ENCODE measurements at regions not wholly inside any gene's neighbourhood (a gene's known extent, or its start where the extent isn't known, plus 50 kb on each side); places are given as distances from the start of the nearest gene placed in this dataset.
"Not testable (repeated sequence)": the region's sequence is repeated elsewhere in the genome, so short reads cannot be mapped to it uniquely, and the experiment has no call there.

DNA sequence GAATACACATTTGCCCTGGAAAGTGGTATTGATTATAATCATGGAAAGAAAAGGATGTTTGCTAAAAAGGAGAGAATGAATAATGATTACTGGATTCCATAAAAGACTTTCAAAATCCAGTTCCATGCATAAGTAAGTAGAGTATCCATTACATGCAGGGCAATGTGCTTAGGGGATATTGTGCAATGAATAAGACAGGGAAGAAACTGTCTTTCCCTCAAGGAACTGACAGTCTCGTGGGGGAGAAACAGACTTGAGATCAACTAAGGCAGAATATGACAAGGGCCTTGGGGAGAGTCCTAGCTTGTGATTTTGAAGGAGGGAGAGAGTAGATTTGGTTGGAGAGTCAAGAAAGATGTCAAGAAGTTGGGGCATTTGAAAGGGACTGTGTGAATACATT lies 130.6 kb downstream of the SPP2 start:
- no peak for DNase-seq

DNA sequence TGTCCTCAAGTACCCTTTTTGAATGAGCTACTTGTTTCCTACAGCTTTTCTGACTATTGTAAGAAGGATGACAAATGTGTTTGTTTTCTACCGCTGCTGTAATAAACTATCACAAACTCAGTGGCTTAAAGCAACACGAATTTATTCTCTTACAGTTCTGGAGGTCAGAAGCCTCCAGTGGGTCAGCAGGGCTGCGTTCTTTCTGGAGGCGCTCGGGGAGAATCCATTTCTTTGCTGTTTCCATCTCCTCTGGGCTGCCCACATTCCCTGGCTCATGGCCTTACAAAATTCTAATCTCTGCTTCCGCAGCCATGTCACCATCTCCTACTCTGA lies 128.5 kb downstream of the SPP2 start:
- DNase-seq = no peak

DNA sequence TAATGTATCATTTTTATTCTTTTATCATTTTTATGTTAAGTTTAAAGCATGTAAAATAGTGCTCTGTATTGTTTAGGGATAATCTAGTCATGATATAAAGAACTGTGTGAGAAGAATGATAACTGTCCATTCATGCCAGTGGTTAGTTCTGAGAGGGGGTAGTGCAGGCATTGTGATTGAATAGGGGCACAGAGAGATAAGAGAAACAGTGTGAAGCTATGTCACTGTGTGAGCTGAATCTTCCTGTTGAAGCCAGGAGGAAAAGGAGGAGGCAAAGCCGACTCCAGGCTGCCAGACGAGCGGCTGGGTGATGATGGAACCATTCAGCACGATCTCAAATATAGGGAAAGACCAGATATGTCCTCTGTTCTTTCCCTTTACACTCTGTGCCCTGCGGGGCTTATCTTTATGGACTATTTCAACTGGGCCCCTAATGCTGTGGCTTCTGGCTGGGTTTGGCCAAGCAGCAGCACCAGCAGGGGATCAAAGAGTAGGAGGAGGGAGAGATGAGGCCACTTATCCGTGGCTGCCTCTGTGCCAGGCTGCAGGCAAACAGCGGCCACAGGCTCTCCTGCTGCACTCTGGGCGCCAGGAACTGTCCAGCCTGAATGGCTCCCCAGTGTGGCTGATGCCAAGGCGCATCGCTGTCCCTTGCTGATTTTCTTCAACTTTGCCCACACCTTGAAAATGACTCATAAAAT lies 128.0 kb downstream of the SPP2 start:
- DNase-seq = no peak

DNA sequence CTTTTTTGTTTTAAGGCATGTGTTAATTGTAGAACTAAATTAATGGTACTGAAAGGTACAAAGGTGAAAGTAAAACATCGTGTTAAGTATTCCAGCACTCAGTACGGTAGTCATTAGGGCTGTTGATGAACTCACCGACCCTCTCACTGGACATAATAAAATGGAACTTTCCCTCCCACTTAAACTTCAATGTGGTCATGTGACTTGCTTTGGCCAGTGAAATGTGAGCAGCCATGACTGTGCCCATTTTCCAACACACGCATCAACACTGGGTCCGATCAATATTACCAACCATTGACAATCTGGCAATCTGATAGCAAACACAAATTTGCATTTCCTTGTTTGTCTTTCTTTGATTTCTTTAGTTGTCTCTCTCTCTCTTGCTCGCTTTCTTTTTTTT lies 125.1 kb downstream of the SPP2 start:
- no peak for DNase-seq

DNA sequence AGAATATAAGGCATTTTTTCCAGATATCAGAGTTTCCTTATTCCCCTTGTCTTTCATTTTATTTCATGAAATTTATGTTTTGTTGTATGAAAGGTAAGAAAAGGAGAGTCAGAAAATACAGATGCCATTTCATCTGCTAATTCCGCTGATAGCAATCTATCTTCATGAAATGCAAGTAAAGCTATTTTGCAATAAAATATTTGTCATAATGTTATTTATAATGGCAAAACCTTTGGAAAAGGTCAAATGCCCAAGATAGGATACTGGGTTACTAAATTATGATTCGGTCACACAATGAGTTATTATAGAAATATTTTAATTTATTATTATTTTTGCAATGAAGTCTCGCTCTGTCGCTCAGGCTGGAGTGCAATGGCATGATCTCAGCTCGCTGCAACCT lies 124.2 kb downstream of the SPP2 start:
- DNase-seq = no peak

DNA sequence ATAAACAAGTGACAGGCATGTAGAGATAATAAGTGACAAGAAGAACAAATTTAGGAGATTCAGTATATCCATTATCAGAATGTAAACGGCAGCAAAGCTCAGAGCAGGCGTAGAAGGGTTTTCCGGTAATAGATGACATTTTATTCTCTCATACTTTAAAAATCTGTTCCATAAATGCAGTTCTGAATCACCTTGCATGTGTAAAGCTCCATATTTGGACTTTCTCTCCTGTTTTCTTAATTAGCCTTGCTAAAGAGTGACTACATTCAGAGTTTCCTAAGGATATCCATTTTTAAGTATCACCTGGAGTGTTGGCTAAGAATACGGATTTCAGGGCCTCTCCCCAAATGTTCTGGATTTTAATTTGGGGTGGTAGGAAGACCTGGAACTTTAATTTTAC lies 122.0 kb downstream of the SPP2 start:
- no peak for DNase-seq

DNA sequence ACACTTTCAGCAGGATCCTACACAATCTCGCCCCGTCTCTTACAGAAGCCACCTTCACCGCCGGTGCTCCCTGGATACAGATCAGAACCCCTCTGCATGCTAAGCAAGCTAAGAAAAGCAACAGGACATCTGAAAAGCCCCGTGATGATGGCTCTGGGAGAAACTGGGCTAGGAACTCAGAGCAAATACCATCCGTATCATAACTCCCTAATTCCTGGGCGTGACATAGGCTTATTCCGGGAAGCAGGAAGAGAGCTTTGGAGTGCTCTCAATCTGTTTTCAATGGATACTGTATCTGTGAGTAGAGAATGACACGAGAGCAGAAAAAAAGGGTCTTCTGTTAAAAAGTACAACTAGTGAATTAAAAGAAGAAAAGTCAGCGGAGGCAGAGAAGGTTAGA lies 121.6 kb downstream of the SPP2 start:
- no peak for DNase-seq

DNA sequence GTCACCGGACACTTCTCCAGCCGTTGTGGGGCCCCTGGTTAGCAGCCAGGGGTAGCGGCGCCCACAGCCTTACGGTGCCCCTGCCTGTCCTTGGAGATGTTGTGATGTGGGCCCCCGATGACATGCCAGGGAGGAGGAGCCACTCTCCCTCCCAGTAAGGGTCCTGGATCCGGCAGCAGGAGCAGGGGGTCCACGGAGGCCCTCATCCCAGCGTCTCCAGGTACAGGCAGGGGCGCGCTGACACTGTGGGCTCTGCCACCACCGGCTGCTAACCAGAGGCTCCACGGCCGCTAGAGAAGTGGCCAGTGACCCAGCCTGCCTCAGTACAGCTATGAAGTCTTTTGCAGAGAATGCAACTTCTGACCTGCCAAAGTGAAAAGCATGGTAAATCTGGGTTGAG lies 121.2 kb downstream of the SPP2 start:
- DNase-seq = no peak

DNA sequence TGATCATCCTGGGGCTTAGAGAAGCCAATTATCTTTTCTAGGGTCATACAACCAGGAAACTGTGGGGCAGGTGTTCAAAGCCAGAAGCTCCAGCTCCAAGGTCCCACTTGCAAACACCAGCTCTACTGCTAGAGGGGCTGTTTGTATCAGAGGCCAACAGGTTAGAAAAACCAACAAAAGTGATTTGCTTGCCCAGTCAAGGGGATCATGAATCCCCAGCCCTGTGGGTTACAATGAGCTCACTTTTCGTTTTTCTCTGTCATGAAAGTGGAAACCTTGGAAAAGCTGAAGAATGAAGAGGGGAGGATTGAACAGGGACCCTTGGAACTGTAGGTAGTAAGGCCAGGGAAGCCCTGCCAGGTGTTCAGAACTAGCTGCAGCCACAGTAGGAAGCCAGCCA lies 119.2 kb downstream of the SPP2 start:
- no peak for DNase-seq

DNA sequence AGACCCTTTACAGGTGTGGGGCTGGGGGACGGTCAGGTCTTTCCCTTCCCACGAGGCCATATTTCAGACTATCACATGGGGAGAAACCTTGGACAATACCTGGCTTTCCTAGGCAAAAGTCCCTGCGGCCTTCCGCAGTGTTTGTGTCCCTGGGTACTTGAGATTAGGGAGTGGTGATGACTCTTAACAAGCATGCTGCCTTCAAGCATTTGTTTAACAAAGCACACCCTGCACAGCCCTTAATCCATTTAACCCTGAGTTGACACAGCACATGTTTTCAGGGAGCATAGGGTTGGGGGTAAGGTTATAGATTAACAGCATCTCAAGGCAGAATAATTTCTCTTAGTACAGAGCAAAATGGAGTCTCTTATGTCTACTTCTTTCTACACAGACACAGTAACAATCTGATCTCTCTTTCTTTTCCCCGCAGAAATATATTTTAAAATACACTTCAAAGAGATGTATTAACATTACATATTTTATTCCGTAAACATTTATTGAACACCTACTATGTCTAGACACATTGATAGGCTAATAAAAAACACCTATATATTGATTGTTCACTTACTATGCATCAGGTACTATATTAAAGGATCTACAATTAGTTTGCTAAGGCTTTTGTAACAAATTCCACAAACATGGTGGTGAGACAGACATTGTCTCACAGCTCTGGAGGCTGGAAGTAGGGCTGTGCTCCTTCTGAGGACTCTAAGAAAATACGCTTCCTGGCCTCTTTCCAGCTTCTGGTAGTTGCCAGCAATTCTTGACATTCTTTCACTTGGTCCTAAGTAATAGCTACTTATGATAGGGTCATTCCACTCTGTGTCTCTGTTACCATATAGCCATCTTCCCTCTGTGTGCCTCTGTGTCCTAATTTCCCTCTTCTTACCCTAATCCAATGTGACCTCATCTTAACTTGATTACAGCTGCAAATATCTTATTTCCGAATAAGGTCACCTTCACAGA lies 118.4 kb downstream of the SPP2 start:
- DNase-seq = not testable (repeated sequence)

DNA sequence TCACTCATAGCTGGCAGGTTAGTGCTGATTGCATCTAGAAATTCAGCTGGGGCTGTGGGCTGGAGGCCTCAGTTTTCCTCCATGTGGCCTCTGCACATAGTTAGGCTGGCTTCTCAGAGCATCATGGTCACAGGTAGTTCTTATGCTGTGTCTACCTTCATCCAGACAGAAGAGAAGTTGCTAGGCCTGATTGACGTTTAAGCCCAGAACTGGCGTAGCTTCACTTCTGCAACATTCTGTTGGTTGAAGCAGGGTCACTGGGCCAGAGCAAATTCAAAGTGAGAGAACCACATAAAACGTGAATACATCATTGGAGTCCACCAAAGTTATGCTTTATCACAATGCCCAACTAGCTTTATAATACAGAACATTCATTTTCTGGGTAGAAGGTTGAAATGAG lies 116.0 kb downstream of the SPP2 start:
- DNase-seq = no peak

DNA sequence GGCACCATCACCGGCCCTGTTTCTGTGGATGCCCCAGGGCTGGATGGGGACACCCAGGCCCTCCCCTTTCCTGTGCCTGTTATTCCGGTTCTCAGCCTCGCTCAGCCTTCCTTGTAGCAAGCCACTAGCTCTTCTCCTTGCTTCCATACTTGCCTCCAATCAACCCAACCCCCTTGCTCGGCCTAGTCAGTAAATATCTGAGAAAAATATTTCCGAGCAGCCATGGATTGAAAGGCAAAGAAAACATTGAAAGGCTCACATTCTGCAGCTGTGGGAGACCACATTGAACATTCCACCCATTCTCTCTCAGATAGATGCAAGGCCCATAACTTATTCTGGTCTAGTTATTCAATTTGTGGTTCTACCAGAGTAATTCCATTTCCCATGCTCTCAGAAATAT lies 114.9 kb downstream of the SPP2 start:
- no peak for DNase-seq

DNA sequence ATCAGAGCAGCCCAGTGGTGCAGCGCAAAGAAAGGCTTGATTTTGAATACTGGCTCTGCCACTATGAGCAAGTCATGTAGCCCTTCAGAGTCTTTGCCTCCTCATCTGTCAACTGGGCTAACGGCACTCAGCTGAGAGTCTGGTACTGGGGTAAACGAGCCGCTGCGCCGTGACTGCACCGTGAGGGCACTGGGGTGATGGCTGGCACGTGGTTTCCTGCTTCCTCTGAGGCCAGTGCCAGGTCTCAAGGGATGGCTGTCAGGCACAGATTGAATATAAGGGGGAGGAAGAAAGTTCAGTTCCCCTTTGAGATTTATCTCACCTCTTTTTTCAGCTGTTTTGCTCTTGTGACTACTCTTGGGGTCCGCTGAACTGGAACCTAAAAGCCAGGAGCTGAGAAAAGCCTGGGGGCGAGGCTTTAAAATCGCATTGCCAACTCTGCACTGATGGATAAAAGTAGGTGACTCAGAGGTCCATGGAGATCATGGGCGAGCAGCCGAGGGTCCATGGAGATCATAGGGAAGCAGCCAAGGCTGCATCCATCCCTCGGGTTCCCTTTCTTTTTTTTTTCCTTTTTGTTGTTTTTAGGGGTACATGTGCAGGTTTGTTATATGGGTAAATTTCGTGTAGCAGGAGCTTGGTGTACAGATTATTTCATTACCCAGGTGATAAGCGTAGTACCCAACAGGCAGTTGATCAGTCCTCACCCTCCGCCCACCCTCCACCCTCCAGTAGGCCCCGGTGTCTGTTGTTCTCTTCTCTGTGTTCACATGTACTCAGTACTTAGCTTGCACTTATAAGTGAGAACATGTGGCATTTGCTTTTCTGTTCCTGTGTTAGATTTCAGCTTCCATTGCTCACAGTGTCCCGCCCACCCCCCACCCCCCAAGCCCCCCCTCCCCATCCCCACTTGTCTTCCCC lies 114.3 kb downstream of the SPP2 start:
- DNase-seq = peak; percentile 32 to 48

DNA sequence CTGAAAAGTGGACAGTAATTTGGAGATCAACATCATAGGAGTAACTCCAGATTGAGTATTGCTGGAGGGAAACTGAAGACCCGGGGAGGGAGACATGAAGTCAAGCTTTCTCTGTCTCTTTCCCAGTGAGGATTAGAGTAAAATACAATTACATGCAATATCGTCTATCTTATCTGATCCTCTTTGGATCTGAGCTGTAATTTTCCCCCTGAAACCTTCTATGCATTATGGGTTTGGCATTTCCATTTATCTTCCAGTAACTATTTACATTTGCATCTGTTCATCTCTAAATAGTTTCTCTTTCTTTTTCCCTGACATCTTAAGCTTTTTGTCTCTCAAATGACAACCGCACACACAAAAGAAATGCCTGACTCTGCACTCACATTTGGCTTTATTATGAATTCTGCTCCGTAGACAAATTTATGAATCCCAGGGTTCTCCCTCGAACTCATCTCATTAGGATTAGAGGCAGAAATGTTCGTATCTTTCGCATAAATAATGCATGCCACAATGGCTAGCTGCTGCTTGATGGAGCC lies 113.1 kb downstream of the SPP2 start:
- DNase-seq = no peak

DNA sequence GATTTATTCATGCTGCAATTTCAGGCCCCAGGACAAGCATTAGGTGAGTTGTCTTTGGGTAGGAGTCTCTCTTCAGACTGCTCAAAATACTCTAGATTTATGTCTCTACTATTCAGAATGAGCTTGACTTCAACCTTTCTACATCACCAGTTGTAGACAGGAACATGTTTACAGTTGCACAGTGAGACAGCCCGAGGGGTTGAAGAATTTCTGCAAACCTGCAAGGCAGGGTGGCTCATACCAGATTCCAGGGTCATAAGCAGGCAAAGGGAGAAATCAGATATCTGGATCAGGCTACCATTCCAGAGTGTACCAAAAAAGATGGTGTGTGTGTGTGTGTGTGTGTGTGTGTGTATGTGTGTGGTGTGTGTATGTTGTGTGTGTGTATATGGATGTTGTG lies 112.4 kb downstream of the SPP2 start:
- no peak for DNase-seq

DNA sequence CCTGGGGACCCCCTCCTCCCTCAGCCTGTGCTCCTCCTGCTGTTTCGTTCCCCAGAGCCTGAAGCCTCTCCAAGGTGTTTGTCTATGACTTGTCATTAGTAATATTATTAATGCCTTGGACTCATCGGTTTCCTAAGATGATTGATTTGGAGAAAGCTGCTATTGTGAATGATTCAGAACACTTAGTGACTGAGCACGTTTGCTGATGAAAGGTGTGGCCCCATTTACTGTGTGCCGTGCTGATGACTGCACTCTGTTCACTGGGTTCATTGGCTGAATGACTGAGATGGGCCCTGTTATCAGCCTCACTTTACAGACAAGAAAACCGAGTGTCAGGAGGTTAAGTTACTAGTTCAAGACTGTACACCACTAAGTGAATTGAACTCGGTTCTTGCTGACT lies 111.4 kb downstream of the SPP2 start:
- no peak for DNase-seq

DNA sequence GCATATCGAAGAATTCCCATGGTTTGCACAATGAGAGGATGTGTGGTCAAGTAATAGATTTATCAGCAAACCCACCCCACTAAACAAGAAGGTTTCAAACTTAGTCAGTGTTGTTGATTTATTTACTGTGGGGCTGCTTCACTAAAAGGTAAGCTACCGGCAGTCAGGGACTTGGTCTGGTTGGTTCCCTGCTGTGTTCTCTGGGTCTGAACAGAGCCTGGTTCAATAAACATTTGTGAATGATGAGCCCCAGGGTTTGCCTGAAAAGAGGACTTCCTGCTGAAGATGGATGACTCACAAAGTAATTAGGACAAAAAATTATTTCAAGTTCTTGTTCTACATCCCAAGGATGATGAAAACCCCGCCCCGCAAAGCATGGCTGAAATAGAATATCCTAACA lies 108.3 kb downstream of the SPP2 start:
- no peak for DNase-seq

DNA sequence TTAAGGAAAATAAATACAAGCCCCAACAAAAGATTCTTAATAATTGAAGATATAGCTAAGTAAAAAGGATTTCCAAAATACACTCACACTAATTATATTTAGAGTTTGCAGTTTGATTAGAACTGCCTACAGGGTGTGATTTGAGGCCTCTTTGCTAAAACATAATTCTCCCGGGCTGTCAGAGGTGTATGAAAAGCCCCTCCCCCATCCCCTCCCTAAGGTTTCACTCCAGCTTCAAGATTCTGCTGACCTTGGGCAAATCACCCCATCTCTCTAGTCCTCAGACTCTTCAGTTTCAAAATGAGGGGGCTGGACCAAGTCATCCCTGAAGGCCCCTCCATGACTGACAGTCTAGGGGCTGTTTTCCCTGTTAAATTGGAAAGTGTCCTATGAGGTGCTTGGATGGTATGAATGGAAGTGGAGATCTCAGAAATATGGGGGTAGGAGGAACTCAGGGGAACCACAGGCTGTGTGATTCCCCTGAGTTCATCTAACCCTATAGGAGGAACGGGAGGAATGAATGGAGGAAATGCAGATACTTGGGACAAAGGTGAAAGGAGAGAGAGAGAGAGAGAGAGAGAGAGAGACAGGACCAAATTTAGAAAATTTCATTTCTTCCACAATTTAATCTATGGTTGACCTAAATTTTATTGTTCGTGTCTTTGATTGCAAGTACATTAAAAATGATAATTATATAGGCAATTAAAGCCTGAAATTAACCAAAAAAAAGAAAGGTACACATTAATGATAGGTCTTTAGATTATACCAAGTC lies 107.5 kb downstream of the SPP2 start:
- DNase-seq = no peak

DNA sequence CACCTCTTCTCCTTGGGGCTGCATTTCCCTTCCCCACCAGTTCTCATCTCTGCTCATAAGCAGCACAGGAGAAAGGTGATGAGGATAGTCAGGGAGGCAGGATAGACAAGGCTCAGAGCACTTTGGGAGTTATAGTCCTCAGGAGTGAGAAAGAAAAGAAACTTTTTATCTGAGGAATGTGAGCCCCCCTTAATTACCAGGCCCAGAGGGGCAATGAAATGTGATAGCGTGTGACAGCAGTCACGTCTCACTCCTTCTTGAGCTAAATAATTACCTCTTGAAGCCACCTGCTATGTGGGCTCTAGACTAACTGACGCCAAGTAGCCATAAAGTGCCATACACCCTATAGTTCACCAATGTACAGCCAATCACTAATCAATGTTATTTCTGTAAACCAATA lies 105.8 kb downstream of the SPP2 start:
- DNase-seq = no peak

DNA sequence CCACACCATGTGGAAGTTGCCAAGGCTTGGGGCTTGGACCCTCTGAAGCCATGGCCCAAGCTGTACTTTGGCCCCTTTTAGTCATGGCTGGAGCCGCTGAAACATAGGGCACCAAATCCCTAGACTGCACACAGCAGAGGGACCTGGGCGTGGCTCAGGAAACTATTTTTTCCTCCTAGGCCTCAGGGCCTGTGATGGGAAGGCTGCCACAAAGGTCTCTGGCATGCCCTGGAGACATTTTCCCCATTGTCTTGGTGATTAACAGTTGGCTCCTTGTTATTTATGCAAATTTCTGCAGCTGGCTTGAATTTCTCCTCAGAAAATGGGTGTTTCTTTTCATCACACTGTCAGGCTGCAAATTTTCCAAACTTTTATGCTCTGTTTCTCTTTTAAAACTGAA lies 102.3 kb downstream of the SPP2 start:
- DNase-seq = not testable (repeated sequence)

DNA sequence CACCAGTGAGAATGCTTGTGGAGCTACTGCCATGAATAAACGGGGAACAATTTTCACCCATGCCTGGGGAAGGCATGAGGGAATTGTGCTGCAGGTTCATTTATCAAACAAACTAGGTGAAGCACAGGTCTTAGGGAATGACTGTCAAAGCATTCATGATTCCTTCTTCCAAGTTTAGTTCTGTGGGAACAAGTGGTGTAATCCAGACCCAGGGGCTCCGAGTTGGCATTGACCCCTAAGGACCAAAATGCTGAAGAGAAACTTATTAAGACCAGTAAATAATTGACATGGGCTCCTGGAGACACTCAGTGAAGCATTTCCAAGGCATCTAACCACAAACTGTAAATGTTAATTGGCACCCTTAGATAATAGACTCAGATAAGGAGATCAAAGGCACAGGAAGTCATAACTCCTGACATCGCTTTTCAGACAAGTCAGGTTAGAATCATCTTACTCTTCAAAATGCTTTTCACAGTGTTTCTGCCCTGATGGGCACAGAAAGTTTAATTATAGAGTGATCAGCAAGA lies 96.9 kb downstream of the SPP2 start:
- DNase-seq = no peak

Data from activated T-cell treated with anti-CD3 and anti-CD28 coated beads, Interleukin-2, amount 50 U/mL, for 48 hours (primary cell).